GM23338 (cell line): ENCODE measurements at regions not wholly inside any gene's neighbourhood (a gene's known extent, or its start where the extent isn't known, plus 50 kb on each side); places are given as distances from the start of the nearest gene placed in this dataset.

Experiments
- ATAC-seq: fragments of 200-7000 bp; cut with Tn5 transposase; 3 replicates; pipeline ENCODE4 v1.9.1; 2020
- DNase-seq: peaks from one replicate; pipeline ENCODE4 v3.0.0-alpha.2; 2015; ENCODE audit warnings: low spot score
- H2AFZ ChIP-seq: fragments of 200-600 bp; sonication (generic); 2 replicates; pipeline ENCODE4 v1.8.0; 2016; ENCODE audit warnings: antibody characterized with exemption, mild to moderate bottlenecking, moderate library complexity
- H3F3A ChIP-seq: fragments of 200-600 bp; sonication (generic); replicated peaks from 2 replicates; pipeline ENCODE4 v1.8.0; 2017; ENCODE audit warnings: antibody characterized with exemption, mixed run types, low read depth
- H3K27ac ChIP-seq: fragments of 200-600 bp; sonication (generic); 2 replicates; pipeline ENCODE4 v1.6.1; 2016; ENCODE audit warnings: low read depth
- H3K27me3 ChIP-seq: fragments of 200-600 bp; sonication (generic); 2 replicates; pipeline ENCODE4 v1.8.0; 2016; ENCODE audit warnings: mild to moderate bottlenecking, mixed run types, moderate library complexity; ENCODE audit not compliant: insufficient read depth
- H3K36me3 ChIP-seq: fragments of 200-600 bp; sonication (generic); 2 replicates; pipeline ENCODE4 v1.8.0; 2016; ENCODE audit warnings: mild to moderate bottlenecking; ENCODE audit not compliant: insufficient read depth
- H3K4me1 ChIP-seq: fragments of 200-600 bp; sonication (generic); 2 replicates; pipeline ENCODE4 v1.8.0; 2016; ENCODE audit warnings: mild to moderate bottlenecking, moderate library complexity; ENCODE audit not compliant: insufficient read depth
- H3K4me2 ChIP-seq: fragments of 200-600 bp; sonication (generic); 2 replicates; pipeline ENCODE4 v1.7.1; 2017; ENCODE audit warnings: mixed run types
- H3K4me3 ChIP-seq: fragments of 200-600 bp; sonication (generic); 2 replicates; pipeline ENCODE4 v1.6.1; 2016; ENCODE audit warnings: mixed run types
- H3K79me2 ChIP-seq: fragments of 200-600 bp; sonication (generic); replicated peaks from 2 replicates; pipeline ENCODE4 v1.8.0; 2017; ENCODE audit warnings: mild to moderate bottlenecking; ENCODE audit not compliant: insufficient read depth
- H3K9me2 ChIP-seq: fragments of 200-600 bp; sonication (generic); 2 replicates; pipeline ENCODE4 v1.8.0; 2017; ENCODE audit not compliant: insufficient read depth
- H4K20me1 ChIP-seq: fragments of 200-600 bp; sonication (generic); replicated peaks from 2 replicates; pipeline ENCODE4 v1.8.0; 2017; ENCODE audit warnings: mild to moderate bottlenecking; ENCODE audit not compliant: insufficient read depth
- H3K27ac Mint-ChIP-seq: 2 replicates; pipeline ENCODE4 v1.8.0; 2020; ENCODE audit warnings: inconsistent platforms, mild to moderate bottlenecking, moderate library complexity, mixed read lengths
- H3K27me3 Mint-ChIP-seq: 3 replicates; pipeline ENCODE4 v1.8.0; 2022; ENCODE audit warnings: low read depth, mild to moderate bottlenecking, moderate library complexity, mixed read lengths, inconsistent platforms; ENCODE audit not compliant: insufficient read depth, poor library complexity
- H3K36me3 Mint-ChIP-seq: 3 replicates; pipeline ENCODE4 v1.8.0; 2021; ENCODE audit warnings: low read depth, mild to moderate bottlenecking, inconsistent platforms, moderate library complexity, mixed read lengths
- H3K4me1 Mint-ChIP-seq: 3 replicates; pipeline ENCODE4 v1.8.0; 2020; ENCODE audit warnings: mild to moderate bottlenecking, inconsistent platforms, mixed read lengths
- H3K4me3 Mint-ChIP-seq: 3 replicates; pipeline ENCODE4 v1.8.0; 2021; ENCODE audit warnings: moderate library complexity, mild to moderate bottlenecking, inconsistent platforms, mixed read lengths
- H3K9me3 Mint-ChIP-seq: 3 replicates; pipeline ENCODE4 v1.8.0; 2020; ENCODE audit warnings: moderate library complexity, mild to moderate bottlenecking, inconsistent platforms, mixed read lengths
- CREB1 ChIP-seq: fragments of 250-450 bp; sonication (Bioruptor Pico); IDR thresholded peaks from 2 replicates; pipeline ENCODE4 v1.5.0; 2020; ENCODE audit warnings: low read depth, mild to moderate bottlenecking, moderate library complexity
- CTCF ChIP-seq, 2 experiments: fragments of 200-600 bp in 1 of 2; sonication (generic) in 1 of 2; conservative IDR thresholded peaks; 2 replicates each; pipeline versions ENCODE4 v1.5.1 to v1.6.1; 2016 to 2017; ENCODE audit warnings: antibody characterized with exemption in 2 of 2, low read depth in 2 of 2, mild to moderate bottlenecking in 2 of 2, moderate library complexity in 1 of 2
- ETS1 ChIP-seq: IDR thresholded peaks from 2 replicates; pipeline ENCODE4 v1.6.1; 2016; ENCODE audit warnings: antibody characterized with exemption
- EZH2 ChIP-seq: fragments of 200-600 bp; sonication (generic); IDR thresholded peaks from one replicate; pipeline ENCODE4 v1.8.0; 2017; ENCODE audit warnings: antibody characterized with exemption, mild to moderate bottlenecking, low read depth; ENCODE audit not compliant: unreplicated experiment
- EZH2phosphoT487 ChIP-seq: fragments of 200-600 bp; sonication (generic); IDR thresholded peaks from one replicate; pipeline ENCODE4 v1.8.1; 2018; ENCODE audit warnings: antibody characterized with exemption; ENCODE audit not compliant: unreplicated experiment
- POLR2AphosphoS5 ChIP-seq: IDR thresholded peaks from 2 replicates; pipeline ENCODE4 v1.6.1; 2016; ENCODE audit warnings: antibody characterized with exemption, low read depth
- ZNF114 ChIP-seq: fragments of 250-450 bp; sonication (Bioruptor Pico); IDR thresholded peaks from 2 replicates; pipeline ENCODE4 v1.5.0; 2020; ENCODE audit warnings: mild to moderate bottlenecking, moderate library complexity
- ZNF462 ChIP-seq: fragments of 250-450 bp; sonication (Bioruptor Pico); IDR thresholded peaks from 2 replicates; pipeline ENCODE4 v1.5.0; 2020; ENCODE audit warnings: mild to moderate bottlenecking, moderate library complexity

GRCh38 chr11:122459064-122459463, 196.5 kb upstream of the UBASH3B start:
- Histone ChIP-seq H3K27me3 (no peaks in the 10 kb centered on the region), H3K27ac (no peak overlapping the region), H4K20me1 (no peaks in the 10 kb centered on the region), H3K4me3 (no peak overlapping the region), H3K36me3 (no peaks in the 10 kb centered on the region), H3F3A (no peaks in the 10 kb centered on the region), H3K4me1 (no peaks in the 10 kb centered on the region), H3K79me2 (no peaks in the 10 kb centered on the region), H2AFZ (no peak overlapping the region), H3K9me2 (no peaks in the 10 kb centered on the region), H3K4me2 (no peak overlapping the region)
- Mint-ChIP-seq H3K4me1 (peaks cover 3% of the 10 kb centered on the region; the same call in 2 of the 3 replicates), H3K27me3 (no peaks in the 10 kb centered on the region), H3K27ac (no peak overlapping the region), H3K36me3 (peaks cover 3% of the 10 kb centered on the region), H3K9me3 (peaks cover 7% of the 10 kb centered on the region; the same call in 2 of the 3 replicates), H3K4me3 (no peak overlapping the region)
- TF ChIP-seq CTCF (conservative IDR thresholded peaks at IDR 0.05; ENCODE audit: low read depth in 2 of 2) = no peak
- TF ChIP-seq CREB1 (CRISPR knock-in tag) = no peak
- TF ChIP-seq EZH2phosphoT487 = no peak
- TF ChIP-seq EZH2 = no peak
- TF ChIP-seq ZNF462 (CRISPR knock-in tag) = no peak
- no peak for TF ChIP-seq ZNF114 (CRISPR knock-in tag)
- no peak for TF ChIP-seq ETS1
- no peak for TF ChIP-seq POLR2AphosphoS5
- DNase-seq = no peak
- ATAC-seq = no peak
